PC-9 (cell line): ENCODE measurements at regions not wholly inside any gene's neighbourhood (a gene's known extent, or its start where the extent isn't known, plus 50 kb on each side); places are given as distances from the start of the nearest gene placed in this dataset.
"Not testable (repeated sequence)": the region's sequence is repeated elsewhere in the genome, so short reads cannot be mapped to it uniquely, and the experiment has no call there.

Source experiments
- BruUV-seq: library from RNA; stranded (reverse); fragments of 400-500 nt; replicated peaks from 2 replicates; lab custom pipeline; 2021; lab: Mats Ljungman, UMichigan
- CTCF ChIA-PET: fragments of 300-600 bp; sonication (Branson Sonifier 250); formaldehyde crosslinking; loops from one replicate; lab custom pipeline; 2022; ENCODE audit warnings: antibody characterized with exemption; lab: Charles Lee
- POLR2A ChIA-PET: fragments of 300-600 bp; sonication (Branson Sonifier 250); formaldehyde crosslinking; loops from one replicate; lab custom pipeline; 2022; ENCODE audit warnings: antibody characterized with exemption; ENCODE audit not compliant: unreplicated experiment; lab: Charles Lee
- DNase-seq, 2 experiments: peaks; one replicate each; pipeline versions ENCODE4 v3.0.0 to v3.0.0-alpha.2; 2015 to 2022; ENCODE audit warnings: mixed read lengths in 1 of 2
- H2AFZ ChIP-seq: fragments of 200-600 bp; sonication (generic); 2 replicates; pipeline ENCODE4 v1.8.1; 2017; ENCODE audit warnings: antibody characterized with exemption
- H3F3A ChIP-seq: fragments of 200-600 bp; sonication (generic); 2 replicates; pipeline ENCODE4 v1.8.1; 2017; ENCODE audit warnings: antibody characterized with exemption, mild to moderate bottlenecking, low read depth; ENCODE audit not compliant: insufficient read depth
- H3K27ac ChIP-seq: fragments of 200-600 bp; sonication (generic); 2 replicates; pipeline ENCODE4 v1.6.1; 2016; ENCODE audit warnings: mixed run types
- H3K27me3 ChIP-seq: fragments of 200-600 bp; sonication (generic); 2 replicates; pipeline ENCODE4 v1.6.1; 2016; ENCODE audit warnings: low read depth, mixed run types; ENCODE audit not compliant: insufficient read depth
- H3K36me3 ChIP-seq: fragments of 200-600 bp; sonication (generic); 2 replicates; pipeline ENCODE4 v1.6.1; 2016; ENCODE audit warnings: low read depth, mixed run types
- H3K4me1 ChIP-seq: fragments of 200-600 bp; sonication (generic); replicated peaks from 2 replicates; pipeline ENCODE4 v1.6.1; 2016; ENCODE audit warnings: mixed run types; ENCODE audit not compliant: insufficient read depth
- H3K4me2 ChIP-seq: fragments of 200-600 bp; sonication (generic); 2 replicates; pipeline ENCODE4 v1.6.1; 2017; ENCODE audit warnings: mixed run types
- H3K4me3 ChIP-seq: fragments of 200-600 bp; sonication (generic); 2 replicates; pipeline ENCODE4 v1.6.1; 2016; ENCODE audit warnings: mixed run types
- H3K79me2 ChIP-seq: fragments of 200-600 bp; sonication (generic); 2 replicates; pipeline ENCODE4 v1.6.1; 2017; ENCODE audit warnings: low read depth, mixed run types
- H3K9me2 ChIP-seq: fragments of 200-600 bp; sonication (generic); 2 replicates; pipeline ENCODE4 v1.8.1; 2017; ENCODE audit warnings: mild to moderate bottlenecking; ENCODE audit not compliant: insufficient read depth
- H3K9me3 ChIP-seq: fragments of 200-600 bp; sonication (generic); 2 replicates; pipeline ENCODE4 v1.8.1; 2016; ENCODE audit warnings: low read depth; ENCODE audit not compliant: insufficient read depth
- H4K20me1 ChIP-seq: fragments of 200-600 bp; sonication (generic); 2 replicates; pipeline ENCODE4 v1.8.1; 2017; ENCODE audit not compliant: insufficient read depth
- CTCF ChIP-seq: fragments of 200-600 bp; sonication (generic); conservative IDR thresholded peaks from 2 replicates; pipeline ENCODE4 v1.6.1; 2017; ENCODE audit warnings: mixed run types, antibody characterized with exemption, mild to moderate bottlenecking, moderate library complexity
- EZH2 ChIP-seq: fragments of 200-600 bp; sonication (generic); IDR thresholded peaks from 2 replicates; pipeline ENCODE4 v1.8.0; 2017; ENCODE audit warnings: antibody characterized with exemption, low read depth
- intact Hi-C: fragments of 100-400 bp; cut with micrococcal nuclease; formaldehyde crosslinking; loops from one replicate; pipeline ENCODE4 v1.10.0; 2022; ENCODE audit not compliant: unreplicated experiment

- Histone ChIP-seq H3F3A (peaks cover 5% of the 10 kb centered on the region; the same call in 1 of the 2 replicates), H3K9me3 (peaks cover 9% of the 10 kb centered on the region; the same call in 1 of the 2 replicates), H3K36me3 (peaks cover 43% of the 10 kb centered on the region), H4K20me1 (no peaks in the 10 kb centered on the region), H2AFZ (no peak overlapping the region), H3K4me1 (0 out of 2 replicates have a peak, but pooled peaks cover 3% of the 10 kb centered on the region), H3K79me2 (no peaks in the 10 kb centered on the region), H3K27me3 (no peaks in the 10 kb centered on the region), H3K9me2 (no peaks in the 10 kb centered on the region), H3K4me3 (no peak overlapping the region), H3K27ac (no peak overlapping the region), H3K4me2 (no peak overlapping the region)
- no peak for TF ChIP-seq EZH2
- TF ChIP-seq CTCF, result no peak
- ChIA-PET CTCF (no interaction called here), POLR2A (no interaction called here)
- intact Hi-C loops, result no loop called here
- BruUV-seq, result no TSS peak
- DNase-seq, result no peak
Observed at GRCh38 chr6:144438103-144438502, 153.0 kb downstream of the UTRN start.

GRCh38 chr6:144439016-144439415 lies 153.9 kb downstream of the UTRN start:
- Histone ChIP-seq H3K79me2 (no peaks in the 10 kb centered on the region), H2AFZ (no peak overlapping the region), H3K27me3 (no peaks in the 10 kb centered on the region), H3K4me2 (no peak overlapping the region), H4K20me1 (no peaks in the 10 kb centered on the region), H3K4me3 (no peak overlapping the region), H3K9me2 (no peaks in the 10 kb centered on the region), H3K36me3 (peaks cover 43% of the 10 kb centered on the region), H3K4me1 (0 out of 2 replicates have a peak, but pooled peaks cover 3% of the 10 kb centered on the region), H3K9me3 (peaks cover 9% of the 10 kb centered on the region; the same call in 1 of the 2 replicates), H3F3A (peaks cover 4% of the 10 kb centered on the region; the same call in 1 of the 2 replicates), H3K27ac (no peak overlapping the region)
- ChIA-PET POLR2A (no interaction called here), CTCF (no interaction called here)
- no peak for DNase-seq
- no TSS peak for BruUV-seq
- intact Hi-C loops, result no loop called here
- TF ChIP-seq EZH2 (no peak), CTCF (no peak)

- H3K27ac ChIP-seq, intact Hi-C loops, H4K20me1 ChIP-seq, H3K79me2 ChIP-seq, BruUV-seq, CTCF ChIA-PET, H2AFZ ChIP-seq, H3F3A ChIP-seq, POLR2A ChIA-PET, H3K9me2 ChIP-seq, H3K9me3 ChIP-seq, H3K4me2 ChIP-seq, DNase-seq, H3K4me1 ChIP-seq, H3K4me3 ChIP-seq, H3K27me3 ChIP-seq: not testable (repeated sequence)
- peaks cover 38% of the 10 kb centered on the region for H3K36me3 ChIP-seq
Observed at GRCh38 chr6:144441801-144442200, 156.7 kb downstream of the UTRN start.

GRCh38 chr6:144443157-144443556 lies 158.0 kb downstream of the UTRN start:
- Histone ChIP-seq H3K4me3 (no peak overlapping the region), H3K27me3 (no peaks in the 10 kb centered on the region)
- no TSS peak for BruUV-seq

More at GRCh38 chr6:144443157-144443556, 158.0 kb downstream of the UTRN start:
- H3K27ac ChIP-seq, result no peak overlapping the region
- ChIA-PET POLR2A (no interaction called here), CTCF (no interaction called here)
- H3K36me3 ChIP-seq, result peaks cover 47% of the 10 kb centered on the region
- no peak for DNase-seq
- no peak overlapping the region for H2AFZ ChIP-seq
- no peak overlapping the region for H3K4me2 ChIP-seq
- no peaks in the 10 kb centered on the region for H3K4me1 ChIP-seq
- no peaks in the 10 kb centered on the region for H3K79me2 ChIP-seq
- no peaks in the 10 kb centered on the region for H4K20me1 ChIP-seq
- TF ChIP-seq CTCF (no peak), EZH2 (no peak)
- H3F3A ChIP-seq, result no peaks in the 10 kb centered on the region
- intact Hi-C loops, result no loop called here
- peaks cover 9% of the 10 kb centered on the region; the same call in 1 of the 2 replicates for H3K9me3 ChIP-seq
- no peaks in the 10 kb centered on the region for H3K9me2 ChIP-seq
